ENCODE measurements at regions not wholly inside any gene's neighbourhood (a gene's known extent, or its start where the extent isn't known, plus 50 kb on each side); places are given as distances from the start of the nearest gene placed in this dataset.

DNA sequence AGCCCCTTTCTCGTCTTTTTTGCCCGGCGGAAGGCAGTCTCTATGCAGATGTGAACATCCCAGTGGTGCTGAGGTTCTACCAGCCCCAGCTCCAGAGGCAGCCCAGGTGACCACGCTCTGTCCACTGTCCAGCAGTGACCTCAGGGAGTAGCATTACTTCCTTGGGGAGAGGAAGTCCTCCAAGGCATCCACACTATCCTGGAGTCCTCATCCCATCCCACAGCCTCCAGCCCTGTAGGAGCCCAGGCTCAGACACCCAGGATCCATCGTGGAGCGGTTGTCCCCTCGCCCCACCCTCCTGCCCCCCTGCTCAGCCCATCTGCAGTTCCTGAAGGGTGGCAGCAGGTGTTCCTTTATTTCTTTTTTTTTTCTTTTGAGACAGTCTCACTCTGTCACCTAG is 294.5 kb upstream of the IRX4 start:
- TF ChIP-seq, protein P1, sequence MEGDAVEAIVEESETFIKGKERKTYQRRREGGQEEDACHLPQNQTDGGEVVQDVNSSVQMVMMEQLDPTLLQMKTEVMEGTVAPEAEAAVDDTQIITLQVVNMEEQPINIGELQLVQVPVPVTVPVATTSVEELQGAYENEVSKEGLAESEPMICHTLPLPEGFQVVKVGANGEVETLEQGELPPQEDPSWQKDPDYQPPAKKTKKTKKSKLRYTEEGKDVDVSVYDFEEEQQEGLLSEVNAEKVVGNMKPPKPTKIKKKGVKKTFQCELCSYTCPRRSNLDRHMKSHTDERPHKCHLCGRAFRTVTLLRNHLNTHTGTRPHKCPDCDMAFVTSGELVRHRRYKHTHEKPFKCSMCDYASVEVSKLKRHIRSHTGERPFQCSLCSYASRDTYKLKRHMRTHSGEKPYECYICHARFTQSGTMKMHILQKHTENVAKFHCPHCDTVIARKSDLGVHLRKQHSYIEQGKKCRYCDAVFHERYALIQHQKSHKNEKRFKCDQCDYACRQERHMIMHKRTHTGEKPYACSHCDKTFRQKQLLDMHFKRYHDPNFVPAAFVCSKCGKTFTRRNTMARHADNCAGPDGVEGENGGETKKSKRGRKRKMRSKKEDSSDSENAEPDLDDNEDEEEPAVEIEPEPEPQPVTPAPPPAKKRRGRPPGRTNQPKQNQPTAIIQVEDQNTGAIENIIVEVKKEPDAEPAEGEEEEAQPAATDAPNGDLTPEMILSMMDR (IDR thresholded peaks at IDR 0.05; ENCODE audit: poor library complexity, severe bottlenecking) = no peak
- TF ChIP-seq RAD21 (conservative IDR thresholded peaks at IDR 0.05) (no peak), TAF1 (IDR thresholded peaks at IDR 0.05; ENCODE audit: low read depth) (no peak), POLR2AphosphoS5 (IDR thresholded peaks at IDR 0.05) (no peak)
- TF ChIP-seq, protein P2, sequence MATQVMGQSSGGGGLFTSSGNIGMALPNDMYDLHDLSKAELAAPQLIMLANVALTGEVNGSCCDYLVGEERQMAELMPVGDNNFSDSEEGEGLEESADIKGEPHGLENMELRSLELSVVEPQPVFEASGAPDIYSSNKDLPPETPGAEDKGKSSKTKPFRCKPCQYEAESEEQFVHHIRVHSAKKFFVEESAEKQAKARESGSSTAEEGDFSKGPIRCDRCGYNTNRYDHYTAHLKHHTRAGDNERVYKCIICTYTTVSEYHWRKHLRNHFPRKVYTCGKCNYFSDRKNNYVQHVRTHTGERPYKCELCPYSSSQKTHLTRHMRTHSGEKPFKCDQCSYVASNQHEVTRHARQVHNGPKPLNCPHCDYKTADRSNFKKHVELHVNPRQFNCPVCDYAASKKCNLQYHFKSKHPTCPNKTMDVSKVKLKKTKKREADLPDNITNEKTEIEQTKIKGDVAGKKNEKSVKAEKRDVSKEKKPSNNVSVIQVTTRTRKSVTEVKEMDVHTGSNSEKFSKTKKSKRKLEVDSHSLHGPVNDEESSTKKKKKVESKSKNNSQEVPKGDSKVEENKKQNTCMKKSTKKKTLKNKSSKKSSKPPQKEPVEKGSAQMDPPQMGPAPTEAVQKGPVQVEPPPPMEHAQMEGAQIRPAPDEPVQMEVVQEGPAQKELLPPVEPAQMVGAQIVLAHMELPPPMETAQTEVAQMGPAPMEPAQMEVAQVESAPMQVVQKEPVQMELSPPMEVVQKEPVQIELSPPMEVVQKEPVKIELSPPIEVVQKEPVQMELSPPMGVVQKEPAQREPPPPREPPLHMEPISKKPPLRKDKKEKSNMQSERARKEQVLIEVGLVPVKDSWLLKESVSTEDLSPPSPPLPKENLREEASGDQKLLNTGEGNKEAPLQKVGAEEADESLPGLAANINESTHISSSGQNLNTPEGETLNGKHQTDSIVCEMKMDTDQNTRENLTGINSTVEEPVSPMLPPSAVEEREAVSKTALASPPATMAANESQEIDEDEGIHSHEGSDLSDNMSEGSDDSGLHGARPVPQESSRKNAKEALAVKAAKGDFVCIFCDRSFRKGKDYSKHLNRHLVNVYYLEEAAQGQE (IDR thresholded peaks at IDR 0.05; ENCODE audit: borderline replicate concordance) = no peak

Data from neural cell (in vitro differentiated cells).